Suprapubic skin (tissue), 4 donors: ENCODE measurements at regions not wholly inside any gene's neighbourhood (a gene's known extent, or its start where the extent isn't known, plus 50 kb on each side); places are given as distances from the start of the nearest gene placed in this dataset.

ENCODE experiments used
- DNase-seq, 2 donors: peaks; one replicate each; pipeline ENCODE4 v3.0.0-alpha.2; 2019; ENCODE audit warnings: low spot score in 2 of 2
- H3K27ac ChIP-seq: fragments of 200-600 bp; sonication (generic); one replicate; pipeline ENCODE4 v1.5.1; 2019
- H3K27me3 ChIP-seq: fragments of 200-600 bp; sonication (generic); one replicate; pipeline ENCODE4 v1.5.1; 2019
- H3K36me3 ChIP-seq: fragments of 200-600 bp; sonication (generic); one replicate; pipeline ENCODE4 v1.5.1; 2019
- H3K4me1 ChIP-seq: fragments of 200-600 bp; sonication (generic); one replicate; pipeline ENCODE4 v1.5.1; 2019
- H3K4me3 ChIP-seq: fragments of 200-600 bp; sonication (generic); one replicate; pipeline ENCODE4 v1.5.1; 2019; ENCODE audit warnings: mild to moderate bottlenecking
- H3K9me3 ChIP-seq: fragments of 200-600 bp; sonication (generic); one replicate; pipeline ENCODE4 v1.5.1; 2019
- CTCF ChIP-seq, 2 donors: fragments of 200-600 bp in 1 of 2; fragments of 450-650 bp in 1 of 2; sonication (generic) in 1 of 2; IDR thresholded peaks; one replicate each; pipeline ENCODE4 v1.5.1; 2016 to 2019; ENCODE audit warnings: antibody characterized with exemption in 2 of 2, mild to moderate bottlenecking in 1 of 2, moderate library complexity in 1 of 2
- EP300 ChIP-seq: sonication (generic); formaldehyde crosslinking; IDR thresholded peaks from one replicate; pipeline ENCODE4 v1.6.1; 2017; ENCODE audit warnings: antibody characterized with exemption
- POLR2A ChIP-seq, 2 donors: fragments of 450-650 bp; IDR thresholded peaks; one replicate each; pipeline ENCODE4 v1.6.1; 2017; ENCODE audit warnings: antibody characterized with exemption in 2 of 2, mild to moderate bottlenecking in 2 of 2, moderate library complexity in 2 of 2
- POLR2AphosphoS5 ChIP-seq, 3 donors: sonication (generic); formaldehyde crosslinking; IDR thresholded peaks; one replicate each; pipeline ENCODE4 v1.6.1; 2017; ENCODE audit warnings: antibody characterized with exemption in 3 of 3
- WGBS: methylation state at CpG from one replicate; pipeline ENCODE4 v1.1.5; 2018; 5-methylcytosine and 5-hydroxymethylcytosine counted together

GRCh38 chr15:61518191-61518950, 289.3 kb upstream of the RORA start:
- TF ChIP-seq EP300 = no peak
- TF ChIP-seq POLR2AphosphoS5 (IDR thresholded peaks at IDR 0.05) = no peak
- TF ChIP-seq CTCF (IDR thresholded peaks at IDR 0.05) = no peak
- no peak for TF ChIP-seq POLR2A (IDR thresholded peaks at IDR 0.05)
- no peak overlapping the region for H3K27ac ChIP-seq
- no peaks in the 10 kb centered on the region for H3K4me1 ChIP-seq
- no peaks in the 10 kb centered on the region for H3K27me3 ChIP-seq
- DNase-seq = no peak
- no peaks in the 10 kb centered on the region for H3K9me3 ChIP-seq
- WGBS = 74% methylated on average over 7 of the region's 7 CpGs
- no peaks in the 10 kb centered on the region for H3K36me3 ChIP-seq
- no peak overlapping the region for H3K4me3 ChIP-seq

GRCh38 chr15:61517776-61518175, 288.7 kb upstream of the RORA start:
- H3K27me3 ChIP-seq = no peaks in the 10 kb centered on the region
- DNase-seq = no peak
- H3K36me3 ChIP-seq = no peaks in the 10 kb centered on the region
- H3K27ac ChIP-seq = no peak overlapping the region
- H3K4me1 ChIP-seq = no peaks in the 10 kb centered on the region
- no peak for TF ChIP-seq POLR2AphosphoS5 (IDR thresholded peaks at IDR 0.05)
- no peak for TF ChIP-seq POLR2A (IDR thresholded peaks at IDR 0.05)
- no peak for TF ChIP-seq EP300
- TF ChIP-seq CTCF (IDR thresholded peaks at IDR 0.05) = no peak
- WGBS = 89% methylated on average over 3 of the region's 3 CpGs
- H3K4me3 ChIP-seq = no peak overlapping the region
- H3K9me3 ChIP-seq = no peaks in the 10 kb centered on the region

GRCh38 chr15:61517335-61517734, 288.2 kb upstream of the RORA start:
- TF ChIP-seq EP300 (no peak), POLR2A (IDR thresholded peaks at IDR 0.05) (no peak), CTCF (IDR thresholded peaks at IDR 0.05) (no peak), POLR2AphosphoS5 (IDR thresholded peaks at IDR 0.05) (no peak)
- no peak for DNase-seq
- Histone ChIP-seq H3K4me3 (no peak overlapping the region), H3K36me3 (no peaks in the 10 kb centered on the region), H3K9me3 (no peaks in the 10 kb centered on the region), H3K27ac (no peak overlapping the region), H3K4me1 (no peaks in the 10 kb centered on the region), H3K27me3 (no peaks in the 10 kb centered on the region)

GRCh38 chr15:61511756-61512155, 282.7 kb upstream of the RORA start:
- Histone ChIP-seq H3K4me3 (no peak overlapping the region), H3K36me3 (no peaks in the 10 kb centered on the region), H3K9me3 (no peaks in the 10 kb centered on the region), H3K27ac (no peak overlapping the region), H3K4me1 (no peaks in the 10 kb centered on the region), H3K27me3 (no peaks in the 10 kb centered on the region)
- 67% methylated on average over 1 of the region's 1 CpG for WGBS
- no peak for DNase-seq
- no peak for TF ChIP-seq POLR2A (IDR thresholded peaks at IDR 0.05)
- TF ChIP-seq CTCF (IDR thresholded peaks at IDR 0.05) = no peak
- TF ChIP-seq EP300 = no peak
- TF ChIP-seq POLR2AphosphoS5 (IDR thresholded peaks at IDR 0.05) = no peak

GRCh38 chr15:61511089-61511488, 282.0 kb upstream of the RORA start:
- Histone ChIP-seq H3K4me1 (no peaks in the 10 kb centered on the region), H3K36me3 (no peaks in the 10 kb centered on the region), H3K27me3 (no peaks in the 10 kb centered on the region), H3K27ac (no peak overlapping the region), H3K4me3 (no peak overlapping the region), H3K9me3 (no peaks in the 10 kb centered on the region)
- DNase-seq = no peak
- TF ChIP-seq CTCF (IDR thresholded peaks at IDR 0.05) (no peak), POLR2AphosphoS5 (IDR thresholded peaks at IDR 0.05) (no peak), EP300 (no peak), POLR2A (IDR thresholded peaks at IDR 0.05) (no peak)
- WGBS = 68% methylated on average over 3 of the region's 3 CpGs
